ENCODE measurements at regions not wholly inside any gene's neighbourhood (a gene's known extent, or its start where the extent isn't known, plus 50 kb on each side); places are given as distances from the start of the nearest gene placed in this dataset.

- Mint-ChIP-seq H3K9me3 (ENCODE audit: low read depth) (no peaks in the 10 kb centered on the region), H3K4me3 (no peak overlapping the region), H3K27me3 (peaks cover 7% of the 10 kb centered on the region), H3K36me3 (no peaks in the 10 kb centered on the region), H3K4me1 (no peaks in the 10 kb centered on the region), H3K27ac (no peak overlapping the region)
- ATAC-seq (no peak), DNase-seq (no peak)
- CTCF ChIA-PET = no interaction called here
Measured at GRCh38 chr16:74199842-74200124, 96.8 kb upstream of the PSMD7 start.

DNA sequence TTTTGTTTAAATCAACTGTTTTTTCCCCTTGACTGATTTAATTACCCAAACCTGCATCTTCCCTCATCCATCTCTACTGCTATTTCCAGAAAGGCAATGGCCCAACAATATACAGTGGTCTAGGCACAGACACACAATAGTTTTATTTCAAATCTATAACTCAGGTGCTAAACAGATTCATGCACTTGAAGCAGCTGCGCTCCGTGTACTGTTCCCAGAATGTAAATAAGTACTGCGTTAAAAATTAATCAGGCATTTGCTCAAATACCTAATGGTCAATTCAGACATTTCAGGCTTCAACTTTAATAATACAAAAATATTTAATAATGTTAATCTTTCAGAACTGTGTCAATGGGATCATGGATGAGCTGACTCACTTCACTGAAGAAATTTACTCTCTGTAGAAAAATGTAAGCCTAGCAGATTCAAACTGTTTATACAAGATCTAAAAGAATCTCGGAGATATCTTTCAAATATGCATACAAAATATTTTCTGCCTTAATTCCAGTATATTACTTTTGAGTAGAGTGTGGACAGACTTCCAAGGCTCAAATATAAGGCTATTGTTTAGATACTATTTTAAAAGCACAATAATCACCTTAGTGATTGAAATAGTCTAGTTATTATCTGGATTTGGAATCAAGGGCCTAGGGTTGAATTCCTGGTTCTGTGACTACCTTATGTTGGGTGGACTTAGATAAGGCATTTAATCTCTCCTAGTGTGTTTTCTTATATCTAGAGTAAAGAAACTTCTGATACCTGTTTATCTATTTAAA is 97.4 kb upstream of the PSMD7 start:
- CTCF ChIA-PET = no interaction called here
- Mint-ChIP-seq H3K27me3 (peaks cover 7% of the 10 kb centered on the region), H3K36me3 (no peaks in the 10 kb centered on the region), H3K4me1 (no peaks in the 10 kb centered on the region), H3K9me3 (ENCODE audit: low read depth) (no peaks in the 10 kb centered on the region), H3K27ac (no peak overlapping the region), H3K4me3 (no peak overlapping the region)
- DNase-seq (no peak), ATAC-seq (no peak)

- Mint-ChIP-seq H3K36me3 (no peaks in the 10 kb centered on the region), H3K27me3 (no peaks in the 10 kb centered on the region), H3K9me3 (ENCODE audit: low read depth) (no peaks in the 10 kb centered on the region), H3K4me3 (no peak overlapping the region), H3K27ac (no peak overlapping the region), H3K4me1 (no peaks in the 10 kb centered on the region)
- CTCF ChIA-PET = no interaction called here
- DNase-seq (no peak), ATAC-seq (no peak)
Measured at GRCh38 chr16:74192281-74192797, 104.3 kb upstream of the PSMD7 start.

GRCh38 chr16:74190292-74190691 is 106.3 kb upstream of the PSMD7 start:
- Mint-ChIP-seq H3K27me3 (no peaks in the 10 kb centered on the region), H3K27ac (no peak overlapping the region), H3K36me3 (no peaks in the 10 kb centered on the region), H3K9me3 (ENCODE audit: low read depth) (no peaks in the 10 kb centered on the region), H3K4me1 (no peaks in the 10 kb centered on the region), H3K4me3 (no peak overlapping the region)
- DNase-seq (no peak), ATAC-seq (no peak)
- CTCF ChIA-PET = no interaction called here

- no peak for ATAC-seq
- H3K27ac Mint-ChIP-seq = no peak overlapping the region
- CTCF ChIA-PET = no interaction called here
Measured at GRCh38 chr16:74188856-74189255, 107.8 kb upstream of the PSMD7 start.

GRCh38 chr16:74186561-74186971 is 110.0 kb upstream of the PSMD7 start:
- Mint-ChIP-seq H3K36me3 (no peaks in the 10 kb centered on the region), H3K4me3 (no peak overlapping the region), H3K4me1 (no peaks in the 10 kb centered on the region), H3K27me3 (no peaks in the 10 kb centered on the region), H3K9me3 (ENCODE audit: low read depth) (no peaks in the 10 kb centered on the region), H3K27ac (no peak overlapping the region)
- no peak for ATAC-seq
- CTCF ChIA-PET = interaction anchor here (0.9 kb wide), 1 partner anchor 17 kb away, joined by 3 read pairs; no protein-coding TSS in a partner anchor
- no peak for DNase-seq

More at GRCh38 chr16:74188856-74189255, 107.8 kb upstream of the PSMD7 start:
- DNase-seq = no peak
- Mint-ChIP-seq H3K4me1 (no peaks in the 10 kb centered on the region), H3K36me3 (no peaks in the 10 kb centered on the region), H3K27me3 (no peaks in the 10 kb centered on the region), H3K9me3 (ENCODE audit: low read depth) (no peaks in the 10 kb centered on the region), H3K4me3 (no peak overlapping the region)

GRCh38 chr16:74184839-74185238 is 111.8 kb upstream of the PSMD7 start:
- H3K36me3 Mint-ChIP-seq = no peaks in the 10 kb centered on the region
- H3K27me3 Mint-ChIP-seq = no peaks in the 10 kb centered on the region
- no peaks in the 10 kb centered on the region for H3K4me1 Mint-ChIP-seq
- H3K4me3 Mint-ChIP-seq = no peak overlapping the region
- H3K27ac Mint-ChIP-seq = no peak overlapping the region
- no peak for ATAC-seq
- H3K9me3 Mint-ChIP-seq (ENCODE audit: low read depth) = peaks cover 2% of the 10 kb centered on the region
- CTCF ChIA-PET = interaction anchor here (1.1 kb wide), 1 partner anchor 42 kb away, joined by 3 read pairs; no protein-coding TSS in a partner anchor
- no peak for DNase-seq

DNA sequence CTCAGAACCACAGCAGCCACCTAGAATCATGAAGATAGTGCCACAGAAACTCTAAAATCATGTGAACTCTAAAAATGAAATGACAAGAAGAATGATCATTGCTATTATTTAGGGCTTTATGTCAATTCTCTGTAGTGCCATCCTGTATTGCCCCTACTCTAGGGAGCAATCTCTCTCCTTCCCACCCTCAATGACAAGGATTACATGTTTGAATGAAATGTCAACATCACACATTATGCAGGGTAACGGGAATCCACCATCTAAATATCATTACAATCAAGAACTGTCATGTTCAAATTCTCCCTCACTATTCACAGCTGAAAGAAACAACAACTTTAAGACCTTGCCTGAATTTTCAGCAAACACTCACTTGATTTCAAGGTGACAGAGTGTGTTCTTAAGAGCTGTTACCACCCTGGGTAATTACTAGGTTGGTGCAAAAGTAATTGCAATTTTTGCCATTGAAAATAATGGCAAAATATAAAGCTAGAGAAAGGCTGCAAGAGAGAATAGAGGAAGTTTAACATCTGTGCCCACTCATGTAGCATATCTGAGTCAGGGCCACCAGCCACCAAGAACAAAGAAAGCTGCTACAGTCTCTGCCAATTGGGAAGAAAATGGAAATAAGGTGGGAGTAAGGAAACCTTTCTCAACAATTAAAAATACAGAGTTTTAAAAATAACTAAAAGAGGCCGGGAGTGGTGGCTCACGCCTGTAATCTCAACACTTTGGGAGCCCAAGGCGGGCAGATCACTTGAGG is 112.8 kb upstream of the PSMD7 start:
- no peaks in the 10 kb centered on the region for H3K27me3 Mint-ChIP-seq
- CTCF ChIA-PET = no interaction called here
- no peak for ATAC-seq

DNA sequence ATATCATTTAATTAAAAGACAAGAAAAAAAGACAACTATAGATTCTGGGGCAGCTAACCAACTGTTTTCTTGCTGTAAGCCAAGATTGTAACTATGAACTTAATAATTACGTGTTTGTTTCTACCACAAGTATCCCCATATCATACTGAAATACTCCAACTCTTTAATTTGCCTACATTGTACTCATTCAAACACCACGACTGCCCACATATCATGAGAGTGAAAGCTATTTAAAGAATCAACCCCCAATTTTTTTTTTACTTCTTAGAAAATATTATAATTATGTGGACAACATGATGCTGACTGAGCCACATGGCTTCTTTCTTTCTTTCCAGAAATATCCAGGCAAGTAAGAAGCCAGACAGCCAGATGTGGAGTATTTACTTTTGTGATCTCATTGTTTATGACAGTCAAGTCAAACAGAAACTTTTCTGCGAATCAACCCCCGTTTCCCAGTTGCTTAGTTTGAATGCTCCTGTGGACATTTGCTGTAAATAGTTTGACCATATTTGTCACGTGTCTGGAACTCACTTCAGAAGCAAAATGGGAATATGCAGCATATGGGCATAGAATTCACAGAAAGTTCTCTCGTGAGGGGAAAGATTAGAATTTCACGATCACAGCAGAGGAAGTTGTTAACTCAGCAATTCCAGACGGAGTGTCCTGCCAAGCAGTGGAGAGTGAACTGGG is 126.8 kb upstream of the PSMD7 start:
- H3K27ac Mint-ChIP-seq = no peak overlapping the region
- CTCF ChIA-PET = no interaction called here
- H3K4me1 Mint-ChIP-seq = no peaks in the 10 kb centered on the region
- H3K27me3 Mint-ChIP-seq = no peaks in the 10 kb centered on the region
- ATAC-seq (no peak), DNase-seq (no peak)
- no peaks in the 10 kb centered on the region for H3K36me3 Mint-ChIP-seq
- no peak overlapping the region for H3K4me3 Mint-ChIP-seq
- no peaks in the 10 kb centered on the region for H3K9me3 Mint-ChIP-seq (ENCODE audit: low read depth)

More for the DNA sequence above, 112.8 kb upstream of the PSMD7 start:
- no peak overlapping the region for H3K27ac Mint-ChIP-seq
- H3K9me3 Mint-ChIP-seq (ENCODE audit: low read depth) = peaks cover 2% of the 10 kb centered on the region
- no peaks in the 10 kb centered on the region for H3K4me1 Mint-ChIP-seq
- H3K4me3 Mint-ChIP-seq = no peak overlapping the region
- H3K36me3 Mint-ChIP-seq = no peaks in the 10 kb centered on the region
- DNase-seq = no peak

DNA sequence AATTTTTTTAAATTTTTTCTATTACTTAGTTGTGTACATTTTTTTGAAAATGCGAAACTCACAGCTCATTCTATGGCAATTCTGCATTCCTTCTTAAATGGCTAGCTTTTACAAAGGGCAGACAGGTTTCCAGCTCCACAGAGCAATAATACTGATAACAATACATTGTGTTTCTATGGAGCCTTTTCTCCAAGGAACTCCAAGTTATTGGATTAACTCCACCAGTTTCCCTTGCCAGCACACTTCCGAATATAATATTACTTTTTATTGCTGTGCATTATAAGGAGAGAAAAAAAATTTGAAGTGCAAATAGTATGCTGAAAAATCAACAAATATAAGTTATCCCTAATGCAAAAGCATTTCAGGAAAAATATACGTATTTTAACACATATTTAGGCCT is 127.5 kb upstream of the PSMD7 start:
- no peaks in the 10 kb centered on the region for H3K27me3 Mint-ChIP-seq
- H3K36me3 Mint-ChIP-seq = no peaks in the 10 kb centered on the region
- no peak for DNase-seq
- no peak for ATAC-seq
- no peaks in the 10 kb centered on the region for H3K4me1 Mint-ChIP-seq
- H3K27ac Mint-ChIP-seq = no peak overlapping the region
- H3K9me3 Mint-ChIP-seq (ENCODE audit: low read depth) = no peaks in the 10 kb centered on the region
- H3K4me3 Mint-ChIP-seq = no peak overlapping the region
- CTCF ChIA-PET = no interaction called here

GRCh38 chr16:74168445-74168844 is 128.2 kb upstream of the PSMD7 start:
- H3K27ac Mint-ChIP-seq = no peak overlapping the region
- H3K4me1 Mint-ChIP-seq = no peaks in the 10 kb centered on the region
- CTCF ChIA-PET = no interaction called here
- H3K36me3 Mint-ChIP-seq = no peaks in the 10 kb centered on the region
- peaks cover under 1% of the 10 kb centered on the region for H3K9me3 Mint-ChIP-seq (ENCODE audit: low read depth)
- ATAC-seq (no peak), DNase-seq (no peak)
- H3K27me3 Mint-ChIP-seq = no peaks in the 10 kb centered on the region
- H3K4me3 Mint-ChIP-seq = no peak overlapping the region

DNA sequence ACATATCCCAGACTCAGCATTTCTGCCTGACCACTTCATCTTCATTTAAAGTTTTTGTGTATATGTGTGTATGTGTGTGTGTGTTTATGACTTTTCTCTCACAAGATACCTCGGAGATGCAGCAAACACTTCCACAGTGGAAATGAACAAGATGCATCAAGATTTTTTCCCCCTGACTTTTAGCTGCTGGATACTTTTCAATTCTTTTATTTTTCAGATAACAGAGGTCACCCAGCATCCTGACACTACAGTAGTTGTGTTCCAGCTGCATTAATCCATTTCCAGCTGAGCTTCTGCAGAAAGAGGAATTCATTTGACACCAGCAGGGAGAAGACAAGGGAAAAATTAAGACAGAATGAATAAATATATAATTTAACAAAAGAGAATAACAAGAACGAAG is 130.2 kb upstream of the PSMD7 start:
- CTCF ChIA-PET = no interaction called here

DNA sequence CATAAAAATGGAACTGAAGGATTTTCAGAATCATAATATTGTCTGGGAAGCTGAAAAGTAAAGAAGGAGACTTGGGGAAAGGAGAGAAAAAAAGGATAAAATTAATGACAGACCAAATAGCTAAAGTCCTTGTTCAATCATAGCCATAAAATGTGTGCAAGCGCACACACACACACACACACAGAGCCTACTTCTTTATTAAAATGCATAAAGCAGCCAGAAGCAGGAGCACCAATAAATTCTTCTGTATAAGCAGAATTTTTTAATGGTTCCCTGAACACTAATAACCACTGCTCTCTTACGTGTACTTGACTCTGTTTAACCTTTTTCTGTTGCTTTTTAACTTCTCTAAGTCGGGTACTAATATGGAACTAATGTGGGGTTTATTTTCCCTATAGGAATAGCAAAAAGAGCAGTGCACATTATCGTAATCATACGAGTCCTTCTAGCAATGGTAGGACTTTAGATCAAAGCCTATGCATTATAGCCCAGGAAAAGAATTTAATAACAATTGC is 131.0 kb upstream of the PSMD7 start:
- peaks cover 10% of the 10 kb centered on the region for H3K9me3 Mint-ChIP-seq (ENCODE audit: low read depth)
- no peak overlapping the region for H3K4me3 Mint-ChIP-seq
- no peak for ATAC-seq
- CTCF ChIA-PET = no interaction called here
- no peak overlapping the region for H3K27ac Mint-ChIP-seq
- no peaks in the 10 kb centered on the region for H3K36me3 Mint-ChIP-seq
- H3K4me1 Mint-ChIP-seq = no peaks in the 10 kb centered on the region
- no peaks in the 10 kb centered on the region for H3K27me3 Mint-ChIP-seq
- no peak for DNase-seq

More for the DNA sequence above, 130.2 kb upstream of the PSMD7 start:
- Mint-ChIP-seq H3K27ac (no peak overlapping the region), H3K36me3 (no peaks in the 10 kb centered on the region), H3K27me3 (no peaks in the 10 kb centered on the region), H3K9me3 (ENCODE audit: low read depth) (peaks cover 5% of the 10 kb centered on the region), H3K4me3 (no peak overlapping the region), H3K4me1 (no peaks in the 10 kb centered on the region)
- no peak for ATAC-seq
- DNase-seq = no peak
